ENCODE measurements at regions not wholly inside any gene's neighbourhood (a gene's known extent, or its start where the extent isn't known, plus 50 kb on each side); places are given as distances from the start of the nearest gene placed in this dataset.

DNA sequence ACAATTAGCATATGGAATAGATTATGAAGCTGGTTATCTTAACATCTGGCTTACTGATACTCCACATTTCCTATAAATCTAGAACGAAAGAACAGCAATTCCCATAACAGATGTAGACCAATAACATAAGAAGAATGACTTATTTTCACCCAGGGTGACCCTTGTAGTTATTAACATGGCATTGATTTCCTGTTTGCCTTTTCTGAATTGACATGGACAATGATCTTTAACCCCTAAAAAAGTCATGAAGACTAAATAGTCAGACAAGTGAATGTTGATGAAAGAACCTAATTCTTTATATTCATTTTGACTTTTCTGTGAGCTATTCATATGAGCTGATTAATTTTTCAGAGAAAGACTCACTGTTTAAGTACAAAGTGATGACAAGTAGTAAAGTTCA is 175.3 kb upstream of the CD180 start:
- Mint-ChIP-seq H3K4me1 (no peaks in the 10 kb centered on the region), H3K27me3 (peaks cover 7% of the 10 kb centered on the region), H3K4me3 (no peak overlapping the region), H3K9me3 (no peaks in the 10 kb centered on the region), H3K27ac (no peak overlapping the region), H3K36me3 (ENCODE audit: low read depth) (no peaks in the 10 kb centered on the region)
- ChIA-PET POLR2A (no interaction called here), CTCF (no interaction called here)
- intact Hi-C loops (cut with micrococcal nuclease) = no loop called here
- TF ChIP-seq, protein P1, sequence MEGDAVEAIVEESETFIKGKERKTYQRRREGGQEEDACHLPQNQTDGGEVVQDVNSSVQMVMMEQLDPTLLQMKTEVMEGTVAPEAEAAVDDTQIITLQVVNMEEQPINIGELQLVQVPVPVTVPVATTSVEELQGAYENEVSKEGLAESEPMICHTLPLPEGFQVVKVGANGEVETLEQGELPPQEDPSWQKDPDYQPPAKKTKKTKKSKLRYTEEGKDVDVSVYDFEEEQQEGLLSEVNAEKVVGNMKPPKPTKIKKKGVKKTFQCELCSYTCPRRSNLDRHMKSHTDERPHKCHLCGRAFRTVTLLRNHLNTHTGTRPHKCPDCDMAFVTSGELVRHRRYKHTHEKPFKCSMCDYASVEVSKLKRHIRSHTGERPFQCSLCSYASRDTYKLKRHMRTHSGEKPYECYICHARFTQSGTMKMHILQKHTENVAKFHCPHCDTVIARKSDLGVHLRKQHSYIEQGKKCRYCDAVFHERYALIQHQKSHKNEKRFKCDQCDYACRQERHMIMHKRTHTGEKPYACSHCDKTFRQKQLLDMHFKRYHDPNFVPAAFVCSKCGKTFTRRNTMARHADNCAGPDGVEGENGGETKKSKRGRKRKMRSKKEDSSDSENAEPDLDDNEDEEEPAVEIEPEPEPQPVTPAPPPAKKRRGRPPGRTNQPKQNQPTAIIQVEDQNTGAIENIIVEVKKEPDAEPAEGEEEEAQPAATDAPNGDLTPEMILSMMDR (IDR thresholded peaks at IDR 0.05) = no peak
- ATAC-seq (ENCODE audit: low read depth) (no peak), DNase-seq (no peak)

DNA sequence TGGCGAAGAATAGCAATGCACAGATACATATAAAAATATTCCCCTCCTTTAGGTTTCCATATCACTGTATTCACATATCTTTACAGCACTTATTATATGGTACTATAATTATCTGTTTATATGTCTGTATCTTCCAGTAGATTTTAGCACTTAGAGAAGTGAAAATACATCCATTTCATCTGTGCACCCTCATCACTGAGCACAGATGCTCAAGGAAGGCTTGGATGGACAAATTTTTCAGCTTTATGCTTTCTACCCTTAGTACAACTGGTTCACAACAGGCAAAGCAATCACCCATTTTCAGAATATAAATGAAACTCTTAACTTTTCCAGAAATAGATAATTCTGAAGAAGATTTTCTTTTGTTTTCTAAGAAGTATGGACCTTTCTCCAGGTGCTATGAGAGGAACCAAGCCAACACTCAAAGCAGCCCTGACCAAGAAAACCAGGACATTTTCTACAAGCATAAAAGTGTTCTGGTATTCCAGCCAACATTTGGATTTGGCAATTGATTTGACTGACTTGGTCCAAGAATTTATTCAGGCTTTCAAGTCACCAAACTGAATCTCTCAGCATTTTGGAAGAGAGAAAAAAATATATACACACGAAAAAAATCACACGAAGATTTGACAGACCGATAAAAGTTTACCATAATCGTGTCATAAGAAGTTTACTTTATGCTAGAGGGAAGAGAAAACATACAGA is 170.2 kb upstream of the CD180 start:
- TF ChIP-seq, protein P1 (IDR thresholded peaks at IDR 0.05) = no peak
- POLR2A ChIA-PET = no interaction called here
- Mint-ChIP-seq H3K4me3 (no peak overlapping the region), H3K27ac (no peak overlapping the region), H3K9me3 (no peaks in the 10 kb centered on the region), H3K27me3 (peaks cover 11% of the 10 kb centered on the region), H3K36me3 (ENCODE audit: low read depth) (no peaks in the 10 kb centered on the region), H3K4me1 (no peaks in the 10 kb centered on the region)
- intact Hi-C loops (cut with micrococcal nuclease) = no loop called here
- DNase-seq (no peak), ATAC-seq (ENCODE audit: low read depth) (no peak)
- CTCF ChIA-PET = no interaction called here

DNA sequence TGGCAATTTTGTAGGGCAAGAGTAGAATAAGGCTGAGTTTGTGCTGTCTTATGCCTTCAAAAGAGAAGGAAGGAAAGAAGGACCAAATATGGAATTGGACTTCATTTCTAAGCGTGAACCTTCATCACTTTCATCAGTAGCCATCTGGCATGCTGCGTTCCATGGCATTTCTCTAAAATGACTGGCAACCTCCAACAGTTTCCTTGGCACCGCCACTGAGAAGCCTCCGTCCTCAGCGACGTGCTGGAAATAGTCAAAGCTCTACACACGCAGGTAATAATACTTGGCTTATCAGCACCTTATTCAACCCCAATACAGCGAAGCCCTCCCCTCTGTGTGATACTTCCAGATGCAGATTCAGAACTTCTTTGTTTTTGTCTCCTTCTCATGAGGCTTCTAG is 169.7 kb upstream of the CD180 start:
- Mint-ChIP-seq H3K27ac (no peak overlapping the region), H3K9me3 (no peaks in the 10 kb centered on the region), H3K4me1 (no peaks in the 10 kb centered on the region), H3K27me3 (peaks cover 11% of the 10 kb centered on the region), H3K4me3 (no peak overlapping the region), H3K36me3 (ENCODE audit: low read depth) (no peaks in the 10 kb centered on the region)
- no peak for ATAC-seq (ENCODE audit: low read depth)
- DNase-seq = no peak
- intact Hi-C loops (cut with micrococcal nuclease) = no loop called here
- TF ChIP-seq, protein P1 (IDR thresholded peaks at IDR 0.05) = no peak
- ChIA-PET CTCF (no interaction called here), POLR2A (no interaction called here)

DNA sequence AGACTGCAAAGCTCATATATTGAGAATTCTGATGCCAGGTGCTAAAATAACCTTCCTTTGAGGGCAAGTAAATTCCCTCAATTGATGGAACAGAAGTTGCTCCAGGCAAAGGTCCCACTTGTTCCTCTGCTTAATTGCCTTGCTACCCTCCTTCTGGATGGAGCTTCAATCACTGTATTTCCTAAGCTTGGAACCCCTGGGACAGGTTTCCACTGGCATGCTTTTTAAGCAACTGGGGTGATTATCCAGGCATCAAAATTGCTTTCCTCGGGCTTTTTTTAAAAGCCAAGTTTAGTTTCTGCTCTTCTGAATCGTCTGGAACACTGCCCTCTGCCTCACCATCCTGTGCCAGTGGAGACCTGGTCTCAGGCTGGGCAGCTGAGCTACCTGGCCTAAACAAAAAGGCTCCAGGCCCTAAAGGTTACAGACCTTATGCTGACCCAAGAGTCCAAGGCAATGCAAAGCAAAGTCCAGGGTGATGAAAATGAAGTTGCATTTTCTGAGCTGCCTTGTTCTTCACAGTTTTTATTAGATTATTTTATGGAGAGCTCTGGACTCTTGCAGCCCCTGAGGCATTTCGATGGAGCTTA is 167.9 kb upstream of the CD180 start:
- Mint-ChIP-seq H3K4me1 (peaks cover 3% of the 10 kb centered on the region), H3K9me3 (no peaks in the 10 kb centered on the region), H3K27me3 (peaks cover 11% of the 10 kb centered on the region), H3K4me3 (no peak overlapping the region), H3K36me3 (ENCODE audit: low read depth) (no peaks in the 10 kb centered on the region), H3K27ac (no peak overlapping the region)
- TF ChIP-seq, protein P1 (IDR thresholded peaks at IDR 0.05) = no peak
- DNase-seq = no peak
- ChIA-PET POLR2A (no interaction called here), CTCF (no interaction called here)
- intact Hi-C loops (cut with micrococcal nuclease) = no loop called here
- no peak for ATAC-seq (ENCODE audit: low read depth)

DNA sequence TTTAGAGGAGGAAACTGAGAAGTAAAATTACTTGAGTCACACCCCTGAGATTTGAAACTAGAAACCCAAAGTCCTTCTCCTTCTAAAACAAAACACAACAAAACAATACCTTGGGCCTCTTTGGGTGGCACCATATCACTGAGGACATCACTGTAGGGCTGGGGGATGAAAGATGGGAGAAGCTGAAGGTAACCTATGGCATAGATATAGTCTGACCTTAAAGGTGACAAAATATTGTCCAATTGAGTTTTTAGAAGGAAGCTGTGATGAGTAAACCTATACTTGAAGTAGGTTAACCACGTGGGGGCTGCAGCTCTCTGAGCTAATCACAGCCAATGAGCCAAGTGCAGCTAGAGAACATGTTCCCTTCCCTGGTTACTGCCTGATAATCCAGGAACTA is 167.4 kb upstream of the CD180 start:
- Mint-ChIP-seq H3K4me3 (no peak overlapping the region), H3K4me1 (peaks cover 3% of the 10 kb centered on the region), H3K9me3 (no peaks in the 10 kb centered on the region), H3K27me3 (peaks cover 8% of the 10 kb centered on the region), H3K27ac (no peak overlapping the region), H3K36me3 (ENCODE audit: low read depth) (no peaks in the 10 kb centered on the region)
- TF ChIP-seq, protein P1 (IDR thresholded peaks at IDR 0.05) = no peak
- ChIA-PET CTCF (no interaction called here), POLR2A (no interaction called here)
- no peak for ATAC-seq (ENCODE audit: low read depth)
- no peak for DNase-seq
- intact Hi-C loops (cut with micrococcal nuclease) = no loop called here

All from activated B cell treated with CpG ODN at 0.5 μM for 24 hours (primary cell).